Brain microvascular endothelial cell (primary cell): ENCODE measurements at regions not wholly inside any gene's neighbourhood (a gene's known extent, or its start where the extent isn't known, plus 50 kb on each side); places are given as distances from the start of the nearest gene placed in this dataset.

Experiments
- DNase-seq: peaks from one replicate; pipeline ENCODE4 v3.0.0-alpha.2; 2020
- H3K27ac ChIP-seq: fragments of 250-450 bp; sonication (Bioruptor Pico); 2 replicates; pipeline ENCODE4 v1.5.1; 2020; ENCODE audit warnings: mild to moderate bottlenecking, moderate library complexity
- H3K27me3 ChIP-seq: fragments of 250-450 bp; sonication (Bioruptor Pico); replicated peaks from 2 replicates; pipeline ENCODE4 v1.5.1; 2020; ENCODE audit warnings: mild to moderate bottlenecking
- H3K36me3 ChIP-seq: fragments of 250-450 bp; sonication (Bioruptor Pico); replicated peaks from 2 replicates; pipeline ENCODE4 v1.5.1; 2020; ENCODE audit warnings: mild to moderate bottlenecking
- H3K4me3 ChIP-seq: 2 replicates; pipeline ENCODE4 v1.5.1; 2011; ENCODE audit warnings: low read depth, mild to moderate bottlenecking, control low read depth, low read length, moderate library complexity
- CTCF ChIP-seq: IDR thresholded peaks from 2 replicates; pipeline ENCODE4 v1.5.1; 2011; ENCODE audit warnings: low read depth, mild to moderate bottlenecking, moderate library complexity, low read length, control low read depth, inconsistent platforms; ENCODE audit errors: missing control alignments
- in situ Hi-C: cut with HindIII; loops from 2 replicates; pipeline ENCODE4 v1.10.0; 2017; ENCODE audit warnings: low sequenced_read_pairs, low pct_ligation_motif_present

DNA sequence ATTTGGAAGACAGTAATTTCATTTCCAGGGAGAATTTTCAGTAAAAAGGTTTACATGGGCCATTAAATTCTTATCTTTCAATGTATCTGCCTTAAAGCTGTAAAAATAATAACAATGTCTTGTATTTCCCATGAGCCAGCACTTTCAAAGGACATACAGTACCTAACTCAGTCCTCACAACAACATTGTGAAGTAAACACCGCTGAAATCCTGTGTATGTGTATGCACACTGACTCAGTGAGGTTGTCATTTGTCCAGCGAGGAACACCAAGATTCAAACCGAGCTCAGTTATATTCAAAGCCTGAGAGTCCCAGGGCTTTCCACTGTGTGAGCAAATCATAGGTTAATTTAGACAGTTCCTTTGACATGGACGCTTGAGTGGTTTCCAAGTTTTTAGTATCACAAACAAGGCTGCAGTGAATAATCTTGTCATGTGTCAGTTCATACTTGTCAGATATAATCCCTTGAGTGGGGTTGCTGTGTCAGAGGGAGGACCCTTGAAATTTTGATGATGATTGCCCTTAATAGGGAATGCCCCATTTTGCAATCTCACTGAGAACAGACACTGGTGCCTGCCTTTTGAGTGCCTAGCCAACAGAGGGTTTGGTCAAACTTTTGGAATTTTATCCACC lies 50.0 kb upstream of the SLC22A23 start:
- Histone ChIP-seq H3K36me3 (no peaks in the 10 kb centered on the region), H3K27me3 (no peaks in the 10 kb centered on the region), H3K27ac (no peak overlapping the region), H3K4me3 (no peak overlapping the region)
- in situ Hi-C loops: no loop called here
- no peak for DNase-seq
- no peak for TF ChIP-seq CTCF
